Neural progenitor cell (in vitro differentiated cells): ENCODE measurements at regions not wholly inside any gene's neighbourhood (a gene's known extent, or its start where the extent isn't known, plus 50 kb on each side); places are given as distances from the start of the nearest gene placed in this dataset.
A peak's percentile ranks its signal among the peaks of the same experiment; 100 is the strongest.

Experiments
- DNase-seq: peaks from one replicate; pipeline ENCODE4 v3.0.0-alpha.2; 2016; ENCODE audit warnings: low spot score
- H2AFZ ChIP-seq: fragments of 200-600 bp; sonication (generic); replicated peaks from 2 replicates; pipeline ENCODE4 v1.6.1; 2016; ENCODE audit warnings: antibody characterized with exemption
- H3F3A ChIP-seq: fragments of 200-600 bp; sonication (generic); 2 replicates; pipeline ENCODE4 v1.6.1; 2016; ENCODE audit warnings: antibody characterized with exemption, low read depth
- H3K27ac ChIP-seq: fragments of 200-600 bp; sonication (generic); 2 replicates; pipeline ENCODE4 v1.5.1; 2016; ENCODE audit warnings: mild to moderate bottlenecking
- H3K27me3 ChIP-seq: fragments of 200-600 bp; sonication (generic); 2 replicates; pipeline ENCODE4 v1.6.1; 2016; ENCODE audit warnings: mild to moderate bottlenecking, moderate library complexity
- H3K36me3 ChIP-seq: fragments of 200-600 bp; sonication (generic); 2 replicates; pipeline ENCODE4 v1.5.1; 2016
- H3K4me1 ChIP-seq: fragments of 200-600 bp; sonication (generic); 2 replicates; pipeline ENCODE4 v1.6.1; 2016; ENCODE audit warnings: mixed run types
- H3K4me2 ChIP-seq: fragments of 200-600 bp; sonication (generic); 2 replicates; pipeline ENCODE4 v1.6.1; 2016
- H3K4me3 ChIP-seq: fragments of 200-600 bp; sonication (generic); 2 replicates; pipeline ENCODE4 v1.5.1; 2016
- H3K79me2 ChIP-seq: fragments of 200-600 bp; sonication (generic); 2 replicates; pipeline ENCODE4 v1.6.1; 2016; ENCODE audit warnings: low read depth
- H3K9ac ChIP-seq: fragments of 200-600 bp; sonication (generic); 2 replicates; pipeline ENCODE4 v1.6.1; 2016
- H3K9me3 ChIP-seq: fragments of 200-600 bp; sonication (generic); 2 replicates; pipeline ENCODE4 v1.5.1; 2016; ENCODE audit warnings: low read depth
- H4K20me1 ChIP-seq: fragments of 200-600 bp; sonication (generic); 2 replicates; pipeline ENCODE4 v1.6.1; 2016; ENCODE audit warnings: low read depth
- H3K27ac Mint-ChIP-seq: 3 replicates; pipeline ENCODE4 v1.8.0; 2021; ENCODE audit warnings: mixed read lengths
- H3K27me3 Mint-ChIP-seq: 2 replicates; pipeline ENCODE4 v1.8.0; 2022; ENCODE audit warnings: low read depth, mild to moderate bottlenecking, inconsistent platforms, moderate library complexity, mixed read lengths; ENCODE audit not compliant: insufficient read depth
- H3K36me3 Mint-ChIP-seq: 3 replicates; pipeline ENCODE4 v1.8.0; 2021; ENCODE audit warnings: mixed read lengths
- H3K4me1 Mint-ChIP-seq: 3 replicates; pipeline ENCODE4 v1.8.0; 2021; ENCODE audit warnings: mixed read lengths
- H3K4me3 Mint-ChIP-seq: 3 replicates; pipeline ENCODE4 v1.8.0; 2021; ENCODE audit warnings: mild to moderate bottlenecking, moderate library complexity, mixed read lengths
- H3K9me3 Mint-ChIP-seq: 3 replicates; pipeline ENCODE4 v1.8.0; 2020; ENCODE audit warnings: mixed read lengths
- EZH2 ChIP-seq: fragments of 200-600 bp; sonication (generic); IDR thresholded peaks from 2 replicates; pipeline ENCODE4 v1.6.1; 2017; ENCODE audit warnings: antibody characterized with exemption, mild to moderate bottlenecking, moderate library complexity
- EZH2phosphoT487 ChIP-seq: fragments of 200-600 bp; sonication (generic); IDR thresholded peaks from 2 replicates; pipeline ENCODE4 v1.6.1; 2017; ENCODE audit warnings: antibody characterized with exemption
- TF ChIP-seq, protein P1 (sequence below): fragments of 200-600 bp; sonication (generic); IDR thresholded peaks from 2 replicates; pipeline ENCODE4 v1.5.1; 2017; ENCODE audit warnings: antibody characterized with exemption, mild to moderate bottlenecking

DNA sequence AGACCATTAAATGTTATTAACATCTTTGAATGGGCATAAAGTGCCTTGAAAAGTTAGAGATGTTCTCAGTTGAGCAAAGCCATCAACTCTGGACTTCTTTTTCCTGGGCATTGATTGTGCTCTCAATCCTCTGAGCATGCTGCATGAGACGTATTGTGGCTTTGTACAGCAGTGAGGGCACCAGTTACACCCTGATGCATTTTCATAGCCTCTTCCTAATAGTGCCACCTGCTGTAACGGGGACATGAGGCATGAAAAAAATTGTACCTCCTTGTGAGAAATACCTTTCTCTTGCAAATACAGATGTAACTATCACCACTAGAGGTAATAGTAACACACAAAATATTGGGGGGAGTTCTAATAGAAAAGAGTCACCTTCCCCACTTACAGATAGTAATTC lies 697.5 kb downstream of the TMEM182 start:
- Mint-ChIP-seq H3K27ac (no peak overlapping the region), H3K27me3 (no peaks in the 10 kb centered on the region), H3K4me1 (no peaks in the 10 kb centered on the region), H3K4me3 (no peak overlapping the region), H3K9me3 (peaks cover 6% of the 10 kb centered on the region), H3K36me3 (no peaks in the 10 kb centered on the region)
- Histone ChIP-seq H2AFZ (no peak overlapping the region), H3K27ac (no peak overlapping the region), H3K36me3 (no peaks in the 10 kb centered on the region), H4K20me1 (no peaks in the 10 kb centered on the region), H3F3A (no peaks in the 10 kb centered on the region), H3K27me3 (no peaks in the 10 kb centered on the region), H3K4me3 (no peak overlapping the region), H3K9ac (no peak overlapping the region), H3K4me1 (no peaks in the 10 kb centered on the region), H3K4me2 (no peak overlapping the region), H3K79me2 (no peaks in the 10 kb centered on the region), H3K9me3 (no peaks in the 10 kb centered on the region)
- no peak for TF ChIP-seq EZH2
- TF ChIP-seq EZH2phosphoT487: no peak
- TF ChIP-seq, protein P1, sequence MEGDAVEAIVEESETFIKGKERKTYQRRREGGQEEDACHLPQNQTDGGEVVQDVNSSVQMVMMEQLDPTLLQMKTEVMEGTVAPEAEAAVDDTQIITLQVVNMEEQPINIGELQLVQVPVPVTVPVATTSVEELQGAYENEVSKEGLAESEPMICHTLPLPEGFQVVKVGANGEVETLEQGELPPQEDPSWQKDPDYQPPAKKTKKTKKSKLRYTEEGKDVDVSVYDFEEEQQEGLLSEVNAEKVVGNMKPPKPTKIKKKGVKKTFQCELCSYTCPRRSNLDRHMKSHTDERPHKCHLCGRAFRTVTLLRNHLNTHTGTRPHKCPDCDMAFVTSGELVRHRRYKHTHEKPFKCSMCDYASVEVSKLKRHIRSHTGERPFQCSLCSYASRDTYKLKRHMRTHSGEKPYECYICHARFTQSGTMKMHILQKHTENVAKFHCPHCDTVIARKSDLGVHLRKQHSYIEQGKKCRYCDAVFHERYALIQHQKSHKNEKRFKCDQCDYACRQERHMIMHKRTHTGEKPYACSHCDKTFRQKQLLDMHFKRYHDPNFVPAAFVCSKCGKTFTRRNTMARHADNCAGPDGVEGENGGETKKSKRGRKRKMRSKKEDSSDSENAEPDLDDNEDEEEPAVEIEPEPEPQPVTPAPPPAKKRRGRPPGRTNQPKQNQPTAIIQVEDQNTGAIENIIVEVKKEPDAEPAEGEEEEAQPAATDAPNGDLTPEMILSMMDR: no peak
- peak; percentile 5 for DNase-seq

DNA sequence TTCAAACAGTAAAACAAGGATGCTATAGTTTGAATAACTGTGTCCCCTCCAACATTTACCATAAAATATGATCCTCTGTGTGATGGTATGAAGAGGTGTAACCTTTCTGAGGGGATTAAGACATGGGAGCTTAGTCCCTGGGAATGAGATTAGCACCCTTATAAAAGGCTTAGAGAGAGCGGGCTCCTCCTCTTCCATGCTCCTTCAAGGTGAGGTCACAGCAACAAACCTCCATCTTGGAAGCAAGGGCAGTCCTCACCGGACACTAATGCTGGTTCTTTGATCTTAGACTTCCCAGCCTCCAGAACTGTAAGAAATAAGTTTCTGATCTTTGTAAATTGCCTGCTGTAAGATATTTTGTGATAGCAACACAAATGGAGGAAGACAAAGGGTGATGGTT lies 700.3 kb downstream of the TMEM182 start:
- DNase-seq: no peak
- H3K36me3 Mint-ChIP-seq: peaks cover 2% of the 10 kb centered on the region
- H3K4me3 Mint-ChIP-seq: no peak overlapping the region
- H3K9me3 ChIP-seq: no peaks in the 10 kb centered on the region
- no peak overlapping the region for H2AFZ ChIP-seq
- no peaks in the 10 kb centered on the region for H3F3A ChIP-seq
- H3K4me1 ChIP-seq: no peaks in the 10 kb centered on the region
- H3K79me2 ChIP-seq: no peaks in the 10 kb centered on the region
- H4K20me1 ChIP-seq: no peaks in the 10 kb centered on the region
- no peak overlapping the region for H3K27ac ChIP-seq
- no peak overlapping the region for H3K9ac ChIP-seq
- H3K4me3 ChIP-seq: no peak overlapping the region
- H3K27me3 Mint-ChIP-seq: peaks cover 2% of the 10 kb centered on the region
- H3K27me3 ChIP-seq: no peaks in the 10 kb centered on the region
- TF ChIP-seq, protein P1: no peak
- no peak for TF ChIP-seq EZH2
- no peak for TF ChIP-seq EZH2phosphoT487
- peaks cover 15% of the 10 kb centered on the region for H3K9me3 Mint-ChIP-seq
- no peaks in the 10 kb centered on the region for H3K36me3 ChIP-seq
- H3K27ac Mint-ChIP-seq: no peak overlapping the region
- H3K4me2 ChIP-seq: no peak overlapping the region
- H3K4me1 Mint-ChIP-seq: no peaks in the 10 kb centered on the region

DNA sequence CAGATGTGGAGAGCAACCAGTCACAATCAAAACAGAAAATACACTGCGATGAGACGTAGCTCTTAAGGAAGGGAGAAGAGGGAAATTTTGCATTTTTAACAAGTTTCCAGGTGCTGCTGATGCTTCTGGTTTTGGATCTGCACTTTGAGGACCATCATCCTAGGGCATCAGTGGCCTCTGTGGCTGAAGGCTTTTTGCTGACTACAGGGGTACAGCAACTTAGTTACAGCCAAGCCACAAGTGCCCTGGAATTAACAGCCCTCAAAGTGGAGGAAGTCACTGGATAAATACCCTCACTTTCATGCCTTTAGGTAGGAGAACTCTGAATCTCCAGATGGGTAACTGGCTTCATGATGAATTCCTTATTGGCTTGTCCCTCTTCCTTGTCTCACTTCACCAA lies 700.9 kb downstream of the TMEM182 start:
- no peak for DNase-seq
- no peak overlapping the region for H3K4me3 ChIP-seq
- H3K27ac ChIP-seq: no peak overlapping the region
- H3K36me3 ChIP-seq: no peaks in the 10 kb centered on the region
- H3K4me3 Mint-ChIP-seq: no peak overlapping the region
- no peaks in the 10 kb centered on the region for H3K4me1 Mint-ChIP-seq
- TF ChIP-seq EZH2 (no peak), EZH2phosphoT487 (no peak)
- TF ChIP-seq, protein P1: no peak
- no peaks in the 10 kb centered on the region for H4K20me1 ChIP-seq
- H3K79me2 ChIP-seq: no peaks in the 10 kb centered on the region
- H3K27me3 Mint-ChIP-seq: peaks cover 2% of the 10 kb centered on the region
- H3K9me3 ChIP-seq: no peaks in the 10 kb centered on the region
- H3K27ac Mint-ChIP-seq: no peak overlapping the region
- H3K4me1 ChIP-seq: no peaks in the 10 kb centered on the region
- H2AFZ ChIP-seq: no peak overlapping the region
- H3K4me2 ChIP-seq: no peak overlapping the region
- H3K27me3 ChIP-seq: no peaks in the 10 kb centered on the region
- H3F3A ChIP-seq: no peaks in the 10 kb centered on the region
- peaks cover 15% of the 10 kb centered on the region for H3K9me3 Mint-ChIP-seq
- no peak overlapping the region for H3K9ac ChIP-seq
- peaks cover 2% of the 10 kb centered on the region for H3K36me3 Mint-ChIP-seq

DNA sequence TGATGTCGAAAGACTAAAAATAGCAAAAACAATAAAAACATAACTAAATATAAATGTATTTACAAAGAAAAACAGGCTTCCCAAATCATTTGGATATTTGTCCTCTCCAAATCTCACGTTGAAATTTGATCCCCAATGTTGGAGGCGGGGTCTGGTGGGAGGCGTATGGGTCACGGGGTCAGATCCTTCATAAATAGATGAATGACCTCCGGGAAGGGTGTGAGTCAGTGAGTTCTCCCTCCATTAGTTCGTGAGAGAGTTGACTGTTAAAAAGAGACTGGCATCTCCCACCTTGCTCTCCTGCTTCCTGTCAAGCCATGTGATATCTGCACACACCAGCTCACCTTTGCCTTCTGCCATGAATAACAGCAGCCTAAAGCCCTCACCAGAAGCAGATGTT lies 703.0 kb downstream of the TMEM182 start:
- H3K27ac Mint-ChIP-seq: peak overlapping the region; percentile 70
- H3F3A ChIP-seq: no peaks in the 10 kb centered on the region
- H3K4me1 ChIP-seq: no peaks in the 10 kb centered on the region
- H3K4me3 ChIP-seq: no peak overlapping the region
- no peak overlapping the region for H2AFZ ChIP-seq
- H3K4me3 Mint-ChIP-seq: no peak overlapping the region
- no peaks in the 10 kb centered on the region for H3K27me3 ChIP-seq
- peaks cover 2% of the 10 kb centered on the region for H3K36me3 Mint-ChIP-seq
- H3K4me1 Mint-ChIP-seq: no peaks in the 10 kb centered on the region
- H3K9me3 ChIP-seq: no peaks in the 10 kb centered on the region
- no peak overlapping the region for H3K9ac ChIP-seq
- H4K20me1 ChIP-seq: no peaks in the 10 kb centered on the region
- no peak overlapping the region for H3K4me2 ChIP-seq
- TF ChIP-seq EZH2: no peak
- TF ChIP-seq, protein P1: no peak
- H3K27ac ChIP-seq: no peak overlapping the region
- H3K36me3 ChIP-seq: no peaks in the 10 kb centered on the region
- DNase-seq: no peak
- H3K9me3 Mint-ChIP-seq: peaks cover 18% of the 10 kb centered on the region
- H3K27me3 Mint-ChIP-seq: peaks cover 2% of the 10 kb centered on the region
- H3K79me2 ChIP-seq: no peaks in the 10 kb centered on the region
